HEK293 (cell line): ENCODE measurements at regions not wholly inside any gene's neighbourhood (a gene's known extent, or its start where the extent isn't known, plus 50 kb on each side); places are given as distances from the start of the nearest gene placed in this dataset.

Experiments
- ZBTB20 ChIP-seq: fragments of 450-650 bp; formaldehyde crosslinking; IDR thresholded peaks from 2 replicates; pipeline ENCODE4 v1.5.1; 2016; ENCODE audit warnings: missing biosample characterization, missing genetic modification characterization
- ZFP3 ChIP-seq: fragments of 450-650 bp; formaldehyde crosslinking; IDR thresholded peaks from 2 replicates; pipeline ENCODE4 v1.5.1; 2016; ENCODE audit warnings: low read depth, missing biosample characterization, missing genetic modification characterization
- ZNF146 ChIP-seq: fragments of 450-650 bp; formaldehyde crosslinking; IDR thresholded peaks from 2 replicates; pipeline ENCODE4 v1.5.1; 2016; ENCODE audit warnings: missing biosample characterization, missing genetic modification characterization
- TF ChIP-seq, protein P1 (sequence below): fragments of 450-650 bp; formaldehyde crosslinking; IDR thresholded peaks from 2 replicates; pipeline ENCODE4 v1.5.1; 2016; ENCODE audit warnings: missing biosample characterization, missing genetic modification characterization

DNA sequence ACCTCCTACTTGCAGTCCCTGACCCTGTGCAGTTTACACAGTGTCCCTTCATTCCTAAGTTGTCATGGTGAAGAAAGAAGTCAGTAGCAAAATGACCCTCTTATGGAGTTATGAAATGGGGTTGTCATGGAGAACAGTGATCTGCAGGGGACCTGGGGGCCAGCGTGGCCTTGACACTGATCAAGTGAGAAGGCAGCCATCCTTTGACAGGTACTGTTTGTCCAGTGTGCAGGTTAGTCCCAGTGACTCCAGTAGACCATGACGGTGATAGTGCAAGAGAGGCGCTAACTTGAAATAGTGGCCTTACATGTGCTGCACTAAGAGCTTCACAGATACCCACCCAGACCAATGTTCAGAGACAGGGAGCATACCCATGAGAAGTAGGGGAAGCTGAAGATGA is 87.9 kb downstream of the IL12A start:
- TF ChIP-seq ZFP3 (no peak), ZNF146 (no peak), ZBTB20 (tag by site-specific recombination) (no peak)
- TF ChIP-seq, protein P1, sequence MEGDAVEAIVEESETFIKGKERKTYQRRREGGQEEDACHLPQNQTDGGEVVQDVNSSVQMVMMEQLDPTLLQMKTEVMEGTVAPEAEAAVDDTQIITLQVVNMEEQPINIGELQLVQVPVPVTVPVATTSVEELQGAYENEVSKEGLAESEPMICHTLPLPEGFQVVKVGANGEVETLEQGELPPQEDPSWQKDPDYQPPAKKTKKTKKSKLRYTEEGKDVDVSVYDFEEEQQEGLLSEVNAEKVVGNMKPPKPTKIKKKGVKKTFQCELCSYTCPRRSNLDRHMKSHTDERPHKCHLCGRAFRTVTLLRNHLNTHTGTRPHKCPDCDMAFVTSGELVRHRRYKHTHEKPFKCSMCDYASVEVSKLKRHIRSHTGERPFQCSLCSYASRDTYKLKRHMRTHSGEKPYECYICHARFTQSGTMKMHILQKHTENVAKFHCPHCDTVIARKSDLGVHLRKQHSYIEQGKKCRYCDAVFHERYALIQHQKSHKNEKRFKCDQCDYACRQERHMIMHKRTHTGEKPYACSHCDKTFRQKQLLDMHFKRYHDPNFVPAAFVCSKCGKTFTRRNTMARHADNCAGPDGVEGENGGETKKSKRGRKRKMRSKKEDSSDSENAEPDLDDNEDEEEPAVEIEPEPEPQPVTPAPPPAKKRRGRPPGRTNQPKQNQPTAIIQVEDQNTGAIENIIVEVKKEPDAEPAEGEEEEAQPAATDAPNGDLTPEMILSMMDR (tag by site-specific recombination) = no peak
